Stomach (tissue), 4 donors: ENCODE measurements at regions not wholly inside any gene's neighbourhood (a gene's known extent, or its start where the extent isn't known, plus 50 kb on each side); places are given as distances from the start of the nearest gene placed in this dataset.

Source experiments
- CTCF ChIP-seq, 7 experiments: fragments of 450-650 bp in 4 of 7; fragments of 200-600 bp in 3 of 7; sonication (generic) in 3 of 7; IDR thresholded peaks; one replicate each; pipeline ENCODE4 v1.5.1; 2016 to 2019; ENCODE audit warnings: antibody characterized with exemption in 7 of 7, control low read depth in 2 of 7, mild to moderate bottlenecking in 1 of 7
- EP300 ChIP-seq: sonication (generic); formaldehyde crosslinking; IDR thresholded peaks from one replicate; pipeline ENCODE4 v1.6.1; 2017; ENCODE audit warnings: antibody characterized with exemption
- POLR2A ChIP-seq, 4 donors: fragments of 450-650 bp; IDR thresholded peaks; one replicate each; pipeline ENCODE4 v1.6.1; 2016; ENCODE audit warnings: antibody characterized with exemption in 4 of 4, control low read depth in 2 of 4, mild to moderate bottlenecking in 1 of 4, moderate library complexity in 1 of 4

- TF ChIP-seq CTCF (IDR thresholded peaks at IDR 0.05) (no peak), EP300 (no peak), POLR2A (IDR thresholded peaks at IDR 0.05) (no peak)
Measured at GRCh38 chr5:155998257-155998656, 328.7 kb upstream of the SGCD start.
